ENCODE measurements at regions not wholly inside any gene's neighbourhood (a gene's known extent, or its start where the extent isn't known, plus 50 kb on each side); places are given as distances from the start of the nearest gene placed in this dataset.

DNA sequence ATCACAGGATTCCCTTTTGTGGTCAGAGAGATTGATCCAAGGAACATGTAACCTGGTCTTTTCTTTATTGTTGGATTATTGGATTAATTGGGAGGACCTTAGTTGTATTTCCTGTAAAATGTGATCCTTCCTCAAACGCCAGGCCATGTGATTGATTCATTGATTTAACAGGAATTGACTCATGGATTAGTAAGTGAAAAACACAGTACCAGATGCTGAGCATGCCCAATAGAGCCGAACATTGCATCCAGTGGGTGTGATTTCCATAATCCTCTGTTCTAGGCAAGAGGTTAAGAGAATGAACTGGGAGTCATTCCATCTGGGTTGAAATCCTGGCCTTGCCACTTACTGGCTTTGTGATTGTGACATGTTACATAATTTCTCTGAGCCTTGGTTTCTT is 522.3 kb downstream of the MAT2B start:
- no peak for DNase-seq (ENCODE audit: low spot score)

DNA sequence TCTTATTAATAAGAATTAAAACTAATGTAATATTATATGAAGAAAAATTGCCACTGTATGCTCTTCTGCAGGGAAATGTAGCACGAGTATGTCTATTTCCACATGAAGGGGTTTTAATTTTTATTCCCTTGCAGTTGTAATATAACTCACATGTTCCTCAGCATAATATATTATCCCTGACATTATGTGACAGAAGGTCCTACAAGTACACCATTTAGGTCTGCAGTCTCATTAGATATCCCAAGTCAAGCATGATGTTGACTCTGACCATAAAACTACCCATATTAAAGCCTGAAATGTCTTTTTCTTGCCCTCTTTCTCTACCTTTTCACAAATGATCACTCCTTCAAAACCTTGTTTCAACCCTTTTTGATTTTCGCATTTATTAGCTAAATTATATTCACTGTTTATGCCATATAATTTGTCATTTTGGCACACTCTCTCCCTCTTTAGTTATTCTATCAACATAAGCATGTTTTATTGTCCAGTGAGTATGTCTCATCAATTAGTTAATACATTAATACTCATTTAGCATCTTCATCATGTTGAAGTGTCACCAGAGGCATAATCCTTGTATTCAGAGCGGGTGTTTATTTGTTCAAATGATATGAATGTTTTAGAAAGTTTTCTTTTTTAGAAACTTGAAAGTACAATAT is 532.8 kb downstream of the MAT2B start:
- no peak for DNase-seq (ENCODE audit: low spot score)

DNA sequence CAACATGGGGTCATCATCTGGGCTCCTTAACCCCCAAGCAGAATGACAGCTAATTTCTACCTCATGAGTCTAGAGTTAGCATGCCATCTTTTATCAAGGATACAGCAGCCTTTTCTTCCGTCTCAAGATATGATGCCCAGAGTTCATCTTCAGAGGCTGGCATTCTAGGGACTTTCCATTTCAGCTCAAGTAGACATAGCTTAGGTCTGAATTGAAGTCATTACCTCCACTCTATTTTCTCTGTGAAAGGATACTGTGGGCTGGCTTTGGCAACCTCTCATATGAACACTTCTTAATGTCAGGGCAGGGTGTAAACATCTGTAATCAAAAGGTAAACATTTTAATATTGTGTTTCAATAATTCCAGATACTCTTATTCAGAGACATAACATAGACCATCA is 535.7 kb downstream of the MAT2B start:
- no peak for DNase-seq (ENCODE audit: low spot score)

DNA sequence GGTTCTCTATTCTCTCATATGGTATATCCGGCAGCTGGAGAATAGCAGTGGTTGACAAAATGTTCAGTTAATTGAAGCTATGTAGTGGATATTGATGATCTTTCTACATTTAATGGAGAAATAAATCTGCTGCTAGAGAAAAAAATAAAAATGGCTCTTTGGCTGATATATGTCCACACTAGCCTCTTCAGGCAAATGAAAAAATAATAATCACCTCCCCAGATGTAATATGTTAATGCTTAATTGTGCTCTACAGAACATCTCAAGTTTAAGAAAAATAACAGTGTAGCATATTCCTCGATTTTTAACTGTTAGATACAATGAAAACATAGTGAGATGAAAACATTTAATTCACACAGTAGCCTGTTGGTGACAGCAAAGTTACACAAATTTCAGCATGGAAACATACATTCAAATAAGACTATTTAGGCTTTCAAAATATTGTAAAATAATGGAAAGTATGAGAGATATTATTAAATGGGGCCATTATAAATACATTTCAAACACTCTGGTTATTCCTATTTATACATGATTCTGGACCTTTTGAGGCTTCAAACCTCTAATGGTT is 543.0 kb downstream of the MAT2B start:
- DNase-seq (ENCODE audit: low spot score), result no peak

DNA sequence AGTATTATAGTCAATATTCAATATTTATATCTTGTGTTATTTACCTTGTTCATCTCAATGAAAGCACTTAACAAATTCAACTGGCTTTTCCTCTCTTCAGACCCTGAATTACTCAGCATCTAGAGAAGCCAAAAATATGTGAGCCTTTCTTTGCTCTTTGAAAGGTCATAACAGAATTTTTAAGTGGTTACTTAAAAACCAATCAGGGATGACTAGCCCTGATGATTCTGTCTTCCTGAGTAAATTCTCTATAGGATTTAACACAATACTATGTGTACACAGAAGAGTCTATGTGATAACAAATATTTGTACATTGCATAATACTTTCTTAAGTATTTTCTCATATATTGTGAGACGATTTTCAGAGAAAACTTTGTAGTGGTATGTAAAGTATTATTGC is 546.3 kb downstream of the MAT2B start:
- DNase-seq (ENCODE audit: low spot score), result no peak

DNA sequence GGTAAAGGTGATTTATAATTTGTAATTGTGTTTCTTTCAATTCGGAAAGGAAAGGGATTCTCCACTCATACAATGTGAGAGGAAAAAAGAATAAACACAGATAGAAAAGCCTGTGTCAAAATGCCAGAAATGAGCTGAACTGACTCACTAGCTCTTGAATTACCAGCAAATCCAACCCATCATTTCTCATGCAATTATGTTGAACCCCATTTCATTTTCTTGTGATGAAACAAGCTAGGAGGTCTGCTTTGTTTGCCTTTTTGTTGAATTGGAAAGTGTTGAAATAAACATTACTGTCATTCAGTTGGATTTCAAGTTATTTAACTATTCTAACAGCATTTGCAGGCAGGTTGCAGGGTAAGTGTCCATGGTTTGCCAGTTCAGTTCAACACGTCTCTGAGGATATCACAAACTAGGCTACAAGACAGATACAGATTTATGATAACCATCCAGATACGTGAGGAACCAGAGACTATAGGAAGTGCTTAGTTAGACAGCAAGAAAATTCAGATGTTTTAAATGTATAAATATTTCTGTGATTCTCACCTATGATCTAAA is 547.2 kb downstream of the MAT2B start:
- no peak for DNase-seq (ENCODE audit: low spot score)

DNA sequence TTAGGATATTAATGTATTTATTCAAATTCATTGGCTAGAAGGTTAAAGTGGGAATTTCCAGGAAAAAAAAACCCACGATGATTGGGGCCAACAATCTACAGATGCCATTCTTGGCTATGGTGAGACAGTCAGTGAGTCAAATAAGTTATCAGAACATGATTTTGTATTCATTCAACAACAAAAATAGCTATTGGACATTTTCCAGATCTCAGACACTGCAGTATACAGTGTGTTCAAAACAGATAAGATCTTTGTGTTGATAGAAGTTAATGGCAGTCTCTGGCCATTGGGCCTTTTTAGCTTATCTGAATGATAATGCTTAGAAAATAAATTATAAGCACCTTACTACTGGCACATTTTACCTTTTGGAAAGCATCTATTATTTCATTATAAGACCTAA is 547.7 kb downstream of the MAT2B start:
- DNase-seq (ENCODE audit: low spot score), result no peak

DNA sequence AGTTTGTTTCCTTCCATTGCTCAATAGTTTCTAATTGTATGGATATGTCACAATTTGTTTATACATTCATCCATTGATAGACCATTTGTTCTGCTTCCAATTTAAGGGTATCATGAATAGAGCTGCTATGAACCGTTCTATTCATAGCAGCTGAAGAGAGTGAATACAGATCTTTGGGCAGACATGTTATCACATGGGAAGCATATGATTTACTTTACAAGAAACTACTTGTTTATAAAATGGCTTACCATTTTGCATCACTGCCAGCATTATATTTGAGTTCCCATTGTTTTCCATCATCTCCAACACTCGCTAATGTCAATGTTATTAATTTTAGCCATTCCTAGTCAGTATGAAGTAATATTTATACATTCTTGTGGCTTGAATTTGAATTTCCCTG is 549.0 kb downstream of the MAT2B start:
- no peak for DNase-seq (ENCODE audit: low spot score)

DNA sequence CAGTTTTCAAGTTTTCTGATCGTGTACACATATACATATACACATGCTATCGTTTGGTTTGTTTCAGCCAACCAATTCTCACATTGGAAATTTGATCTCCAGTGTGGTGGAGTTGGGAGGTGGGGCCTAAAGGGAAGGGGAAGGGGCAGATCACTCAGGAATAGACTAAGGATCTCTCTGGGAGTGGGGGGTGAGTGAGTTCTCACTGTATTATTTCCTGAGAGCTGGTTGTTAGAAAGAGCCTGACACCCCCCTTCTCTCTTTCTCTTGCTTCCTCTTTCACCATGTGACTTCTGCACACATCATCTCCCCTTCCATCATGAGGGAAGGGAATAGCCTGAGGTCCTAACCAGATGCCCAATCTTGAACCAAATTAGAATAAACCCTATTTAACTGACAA is 551.7 kb downstream of the MAT2B start:
- DNase-seq (ENCODE audit: low spot score), result no peak

DNA sequence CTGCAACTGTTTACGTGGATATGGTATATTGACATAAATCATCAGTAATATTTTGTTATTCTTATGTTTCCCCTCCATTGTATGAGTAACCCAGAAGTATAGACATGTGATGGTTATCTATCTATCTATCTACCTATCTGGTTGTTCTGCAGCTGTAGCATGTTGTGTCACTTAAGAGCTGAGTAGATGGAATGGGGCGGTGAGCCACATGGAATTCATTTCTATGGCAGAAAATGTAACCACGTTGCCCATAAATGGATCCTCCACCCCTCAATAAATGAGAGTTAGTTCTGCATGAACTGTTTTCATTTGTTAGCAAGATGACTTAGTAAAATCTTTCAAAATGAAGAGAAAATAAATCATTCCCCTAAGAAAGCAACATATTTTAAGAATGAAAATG is 553.2 kb downstream of the MAT2B start:
- no peak for DNase-seq (ENCODE audit: low spot score)

DNA sequence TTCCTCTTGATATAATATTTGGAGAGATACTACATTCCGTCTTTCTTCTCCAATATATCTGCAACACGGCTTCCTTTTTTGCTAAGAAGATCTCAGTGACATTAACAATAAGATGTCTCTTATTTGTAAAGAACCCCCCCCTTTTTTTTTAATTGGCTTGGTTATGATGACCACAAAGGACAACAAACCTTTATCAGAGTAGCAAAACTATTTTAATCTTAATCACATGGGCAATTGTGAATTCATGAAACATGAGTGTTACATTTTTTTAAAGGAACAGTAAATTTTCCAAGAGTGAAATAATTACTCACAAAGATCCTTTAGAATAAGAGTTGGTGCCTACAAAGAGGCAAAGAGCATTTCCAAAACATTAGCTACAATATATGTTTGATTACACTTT is 554.1 kb downstream of the MAT2B start:
- no peak for DNase-seq (ENCODE audit: low spot score)

DNA sequence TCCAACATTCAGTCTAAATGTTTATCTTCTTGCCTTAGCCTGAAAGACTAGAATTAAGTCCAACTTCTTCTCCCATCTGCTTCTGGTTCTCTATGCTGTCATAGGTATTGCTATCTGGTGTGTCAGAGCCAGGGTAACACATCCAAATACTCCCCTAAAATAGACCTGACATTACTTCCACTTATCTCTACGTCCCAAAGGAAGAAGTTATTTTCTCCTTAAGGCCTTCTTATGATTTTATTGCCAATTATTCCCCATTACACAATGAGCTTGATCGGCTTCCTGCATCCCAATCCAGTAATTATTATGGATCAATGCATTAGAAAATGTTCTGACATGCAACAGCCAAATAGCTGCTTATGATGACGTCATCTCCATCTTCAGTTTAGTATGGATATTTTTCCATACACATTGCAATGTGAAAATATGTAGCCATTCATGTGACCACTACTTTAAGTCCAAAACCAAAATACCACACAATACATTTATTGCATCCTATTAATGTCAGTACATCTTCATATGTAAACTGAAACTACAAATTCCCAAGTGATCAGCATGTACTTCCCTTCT is 555.5 kb downstream of the MAT2B start:
- no peak for DNase-seq (ENCODE audit: low spot score)

DNA sequence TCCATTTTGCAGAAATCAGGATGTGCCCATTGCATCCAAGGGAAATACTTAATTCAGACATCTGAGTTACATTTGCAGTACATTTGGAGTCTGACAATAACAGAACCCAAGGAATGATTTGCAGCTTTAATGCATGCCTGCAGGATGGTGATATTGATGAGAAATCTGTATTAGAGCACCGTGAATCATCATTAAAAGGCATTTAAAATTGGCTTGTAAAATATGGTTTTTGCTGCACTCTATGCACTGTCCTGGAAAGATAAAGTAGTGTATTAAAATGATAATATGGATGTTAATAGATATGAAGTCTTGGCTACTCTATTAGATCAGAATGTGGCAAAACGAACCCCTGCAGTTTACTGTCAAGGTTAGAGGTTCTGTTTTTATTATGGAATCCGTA is 556.9 kb downstream of the MAT2B start:
- no peak for DNase-seq (ENCODE audit: low spot score)

DNA sequence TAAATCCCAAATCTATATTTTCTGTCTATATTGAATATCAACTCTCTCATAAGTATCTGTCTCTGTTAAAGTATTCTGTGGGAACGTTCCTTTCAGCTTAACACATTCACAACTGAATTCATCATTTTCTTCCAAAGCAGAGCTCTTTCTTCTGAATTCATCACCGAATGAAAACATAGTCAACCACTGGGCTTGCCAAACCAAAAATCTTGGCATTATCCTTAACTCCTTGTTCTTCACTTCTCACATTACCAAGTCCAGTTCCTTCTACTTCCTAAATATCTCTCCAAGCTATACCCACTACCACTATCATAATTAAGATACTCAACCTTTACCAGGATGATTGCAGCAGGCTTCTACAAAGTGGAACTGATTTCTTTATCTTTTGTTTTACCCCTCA is 559.8 kb downstream of the MAT2B start:
- no peak for DNase-seq (ENCODE audit: low spot score)

DNA sequence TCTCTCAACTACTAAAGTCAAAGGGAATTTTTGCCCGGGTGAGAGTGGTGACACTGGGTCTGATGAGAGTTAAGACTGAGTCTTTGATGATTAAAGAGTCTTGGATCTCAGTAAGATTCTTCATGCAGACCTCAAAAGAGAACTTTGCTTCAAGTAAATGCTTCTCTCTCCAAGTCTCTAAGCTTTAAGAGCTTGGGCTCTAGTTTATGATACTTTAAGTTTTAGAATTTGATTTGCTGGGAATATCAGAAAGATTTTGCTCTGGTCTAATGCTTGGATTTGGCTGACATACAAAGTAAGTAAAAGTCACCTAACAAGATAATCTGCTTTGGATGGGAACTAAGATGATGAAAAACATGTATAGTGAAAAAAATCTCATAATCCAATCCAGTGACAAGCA is 566.3 kb downstream of the MAT2B start:
- DNase-seq (ENCODE audit: low spot score), result no peak

DNA sequence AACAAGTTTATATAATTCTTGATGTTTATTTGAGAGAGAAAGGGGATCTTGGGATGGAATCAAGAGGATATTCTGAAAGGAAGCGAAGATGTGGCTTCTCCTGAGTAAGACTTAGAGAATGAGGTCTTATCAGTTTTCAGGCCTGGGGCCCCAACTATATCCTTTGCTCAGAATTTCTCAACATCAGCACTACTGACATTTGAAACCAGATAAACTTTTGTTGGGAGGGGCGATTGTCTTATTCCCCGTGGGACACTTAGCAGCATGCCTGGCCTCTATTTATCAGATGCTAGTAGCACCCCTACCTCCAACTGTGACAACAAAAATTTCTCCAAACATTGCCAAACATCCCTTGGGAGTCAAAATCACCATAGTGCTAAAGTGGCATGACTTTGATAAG is 567.7 kb downstream of the MAT2B start:
- DNase-seq (ENCODE audit: low spot score), result no peak

DNA sequence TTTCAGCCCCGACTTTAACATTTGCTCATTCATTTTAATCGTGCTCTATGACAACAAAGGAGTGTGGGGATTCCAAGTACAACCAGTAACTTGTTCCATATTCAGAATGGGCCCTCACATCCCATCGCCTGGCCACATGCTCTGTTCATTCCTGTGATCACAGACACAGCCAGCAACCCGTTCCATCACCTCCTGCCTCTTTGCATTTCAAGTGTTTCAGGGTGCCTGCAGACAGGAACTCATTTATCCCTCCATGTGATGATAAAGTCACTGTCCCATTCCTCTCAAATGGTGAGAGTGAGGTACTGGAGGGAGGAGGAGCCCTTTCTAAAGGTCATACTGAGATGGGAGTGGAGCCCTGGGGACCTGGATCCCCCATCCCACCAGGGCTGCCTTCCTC is 571.1 kb downstream of the MAT2B start:
- no peak for DNase-seq (ENCODE audit: low spot score)

DNA sequence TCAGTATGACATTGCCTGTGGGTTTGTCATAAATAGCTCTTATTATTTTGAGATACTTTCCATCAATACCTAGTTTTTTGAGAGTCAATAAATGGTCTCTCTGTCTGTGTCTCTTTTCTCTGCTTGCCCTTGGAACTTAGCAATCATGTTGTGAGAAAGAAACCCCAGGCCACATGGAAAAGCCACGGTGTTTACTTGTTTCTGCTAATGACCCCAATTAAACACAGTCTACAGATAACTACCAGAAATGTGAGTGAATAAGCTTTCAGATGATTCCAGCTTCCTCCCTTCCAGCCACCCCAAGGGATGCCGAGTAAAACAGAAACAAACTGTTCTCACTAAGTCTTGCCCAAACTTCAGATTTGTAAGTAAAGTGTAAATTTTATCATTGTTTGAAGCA is 584.9 kb downstream of the MAT2B start:
- no peak for DNase-seq (ENCODE audit: low spot score)

DNA sequence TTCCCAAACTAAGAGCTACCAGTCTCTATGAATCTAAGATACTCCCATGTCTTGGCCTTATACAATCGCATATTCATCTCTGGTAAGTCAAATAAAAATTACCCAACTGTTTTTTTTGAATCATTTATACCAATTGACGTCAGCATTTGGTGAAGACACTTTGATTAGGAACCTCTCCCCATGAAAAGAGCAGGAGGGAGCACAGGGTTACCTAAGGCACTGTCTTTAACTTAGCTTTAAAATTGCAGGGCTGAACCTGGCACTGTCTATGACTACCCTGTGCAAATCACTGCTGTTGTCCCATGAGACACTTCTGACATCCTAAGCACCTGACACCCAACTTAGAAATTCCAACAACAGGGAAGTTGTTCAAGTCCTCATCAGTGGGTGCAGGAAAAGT is 586.4 kb downstream of the MAT2B start:
- no peak for DNase-seq (ENCODE audit: low spot score)

DNA sequence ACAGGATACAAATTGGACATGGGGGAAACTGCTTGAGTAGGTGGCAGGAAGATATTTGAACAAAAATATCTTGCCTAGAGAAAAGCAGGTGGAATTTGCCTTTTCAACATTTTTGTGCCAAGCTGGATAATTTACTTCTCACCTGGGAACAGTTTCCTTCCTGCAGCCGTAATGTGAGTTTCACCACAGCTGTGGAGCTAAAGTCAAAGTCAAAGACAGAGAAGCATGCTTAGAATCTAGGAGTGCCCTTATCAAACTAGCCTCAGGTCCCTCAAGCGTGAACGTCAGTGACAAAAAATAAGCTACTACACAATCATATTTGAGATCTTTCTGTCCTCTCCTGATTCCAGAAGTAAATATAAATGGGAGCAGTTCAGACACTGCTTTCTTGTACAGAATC is 588.9 kb downstream of the MAT2B start:
- DNase-seq (ENCODE audit: low spot score), result no peak

DNA sequence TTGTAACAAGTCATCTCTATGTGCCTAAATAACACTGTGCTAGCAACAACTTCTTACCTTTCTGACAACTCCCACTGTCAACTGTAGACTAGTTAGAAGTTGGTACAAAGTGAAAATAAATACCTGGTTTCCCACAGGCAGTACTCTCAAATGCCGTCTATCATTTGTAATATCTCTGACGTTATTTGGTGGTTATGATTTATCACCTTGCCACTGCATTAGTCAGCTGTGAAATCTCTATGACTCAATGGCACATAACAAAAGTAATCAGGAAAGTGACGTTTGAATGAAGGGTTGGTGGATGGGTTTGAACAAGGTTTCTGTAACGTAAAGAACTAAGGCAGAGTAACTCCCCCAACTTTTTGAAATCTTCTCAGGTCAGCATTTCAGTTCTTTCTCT is 592.3 kb downstream of the MAT2B start:
- no peak for DNase-seq (ENCODE audit: low spot score)

DNA sequence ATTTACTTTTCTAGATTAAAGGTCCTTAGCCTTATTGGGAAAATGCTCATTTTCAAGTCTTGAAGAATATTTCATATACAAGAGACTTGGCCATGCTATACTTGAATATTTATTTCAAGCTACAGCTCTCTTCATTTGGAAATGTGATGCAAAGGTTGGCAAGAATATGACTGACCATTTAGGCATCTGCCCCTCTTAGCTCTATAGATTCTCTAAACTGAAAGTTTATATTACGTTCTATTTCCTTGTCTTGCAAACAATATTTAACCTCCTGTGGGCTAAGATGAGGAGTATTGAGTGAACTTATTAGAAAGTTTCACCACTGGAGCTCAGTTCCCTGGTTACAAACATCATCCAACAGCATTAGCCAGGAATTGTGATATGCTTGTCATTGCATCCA is 593.1 kb downstream of the MAT2B start:
- DNase-seq (ENCODE audit: low spot score), result no peak

DNA sequence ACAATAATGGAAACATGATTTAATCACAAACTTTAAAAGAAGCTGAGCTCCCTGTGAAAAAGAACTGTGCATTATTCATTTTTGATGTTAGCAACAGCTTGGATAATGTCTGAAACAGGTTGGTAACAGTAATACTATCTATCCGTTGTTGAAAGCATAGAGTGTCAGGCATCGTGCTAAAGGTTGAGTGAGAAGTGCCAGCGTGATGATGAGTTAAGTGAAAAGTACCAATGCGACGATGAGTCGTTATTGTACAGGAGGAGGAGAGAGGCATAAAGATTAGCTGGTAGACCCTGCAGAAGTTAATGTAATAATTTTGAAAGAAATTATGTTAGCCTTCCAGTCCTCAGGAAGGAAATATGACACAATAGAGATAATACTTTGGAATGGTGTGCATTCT is 593.6 kb downstream of the MAT2B start:
- no peak for DNase-seq (ENCODE audit: low spot score)

DNA sequence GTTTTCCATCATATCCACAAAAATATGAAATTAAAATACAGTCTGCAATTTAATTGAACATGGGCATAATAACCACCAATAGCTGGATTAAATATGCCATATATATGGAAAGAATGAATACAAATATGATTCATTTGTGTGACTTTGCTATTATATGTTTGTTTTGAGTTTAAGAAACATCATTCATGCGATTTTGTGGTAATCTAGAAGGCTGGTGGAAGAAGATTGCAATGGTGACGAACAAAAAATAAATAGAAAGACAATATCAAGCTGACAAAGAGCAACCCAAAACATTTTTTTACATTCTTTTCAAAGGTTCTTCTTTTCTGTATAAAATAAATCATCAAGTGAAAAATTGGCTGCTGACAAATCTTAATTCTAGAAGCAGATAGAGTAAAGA is 610.0 kb downstream of the MAT2B start:
- no peak for DNase-seq (ENCODE audit: low spot score)

Data from CD4-positive, alpha-beta T cell treated with Interleukin-2 at 100 ng/mL for 4 hours (primary cell).